ENCODE measurements at regions not wholly inside any gene's neighbourhood (a gene's known extent, or its start where the extent isn't known, plus 50 kb on each side); places are given as distances from the start of the nearest gene placed in this dataset.

GRCh38 chr13:106153876-106154275 is 381.6 kb downstream of the EFNB2 start:
- TF ChIP-seq CTCF (IDR thresholded peaks at IDR 0.05), result no peak
- TF ChIP-seq POLR2A (IDR thresholded peaks at IDR 0.05), result no peak

Data from right lobe of liver (tissue), 4 donors.